GM12864 (cell line): ENCODE measurements at regions not wholly inside any gene's neighbourhood (a gene's known extent, or its start where the extent isn't known, plus 50 kb on each side); places are given as distances from the start of the nearest gene placed in this dataset.

Source experiments
- DNase-seq: peaks from one replicate; pipeline ENCODE4 v3.0.0-alpha.2; 2011; ENCODE audit warnings: low read depth
- H3K4me3 ChIP-seq: 2 replicates; pipeline ENCODE4 v1.5.1; 2011; ENCODE audit warnings: mild to moderate bottlenecking, low read depth, low read length, control low read depth
- TF ChIP-seq, protein P1 (sequence below): IDR thresholded peaks from 2 replicates; pipeline ENCODE4 v1.5.1; 2011; ENCODE audit warnings: low read depth, mild to moderate bottlenecking, moderate library complexity, low read length, control low read depth, inconsistent platforms; ENCODE audit errors: missing control alignments

DNA sequence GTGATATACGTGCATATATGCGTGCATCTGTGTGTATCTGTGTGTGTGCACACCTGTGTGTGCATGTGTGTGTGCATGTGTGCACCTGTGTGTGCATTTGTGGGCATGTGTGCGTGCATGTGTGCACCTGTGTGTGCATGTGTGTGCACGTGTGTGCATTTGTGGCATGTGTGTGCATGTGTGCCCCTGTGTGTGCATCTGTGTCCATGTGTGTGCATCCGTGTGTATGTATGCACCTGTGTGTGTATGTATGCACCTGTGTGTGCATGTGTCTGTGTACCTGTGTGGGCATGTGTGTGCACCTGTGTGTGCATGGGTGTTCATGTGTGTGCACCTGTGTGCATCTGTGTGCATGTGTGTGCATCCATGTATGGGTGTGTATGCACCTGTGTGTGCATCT is 167.8 kb upstream of the SFSWAP start:
- H3K4me3 ChIP-seq = no peak overlapping the region
- TF ChIP-seq, protein P1, sequence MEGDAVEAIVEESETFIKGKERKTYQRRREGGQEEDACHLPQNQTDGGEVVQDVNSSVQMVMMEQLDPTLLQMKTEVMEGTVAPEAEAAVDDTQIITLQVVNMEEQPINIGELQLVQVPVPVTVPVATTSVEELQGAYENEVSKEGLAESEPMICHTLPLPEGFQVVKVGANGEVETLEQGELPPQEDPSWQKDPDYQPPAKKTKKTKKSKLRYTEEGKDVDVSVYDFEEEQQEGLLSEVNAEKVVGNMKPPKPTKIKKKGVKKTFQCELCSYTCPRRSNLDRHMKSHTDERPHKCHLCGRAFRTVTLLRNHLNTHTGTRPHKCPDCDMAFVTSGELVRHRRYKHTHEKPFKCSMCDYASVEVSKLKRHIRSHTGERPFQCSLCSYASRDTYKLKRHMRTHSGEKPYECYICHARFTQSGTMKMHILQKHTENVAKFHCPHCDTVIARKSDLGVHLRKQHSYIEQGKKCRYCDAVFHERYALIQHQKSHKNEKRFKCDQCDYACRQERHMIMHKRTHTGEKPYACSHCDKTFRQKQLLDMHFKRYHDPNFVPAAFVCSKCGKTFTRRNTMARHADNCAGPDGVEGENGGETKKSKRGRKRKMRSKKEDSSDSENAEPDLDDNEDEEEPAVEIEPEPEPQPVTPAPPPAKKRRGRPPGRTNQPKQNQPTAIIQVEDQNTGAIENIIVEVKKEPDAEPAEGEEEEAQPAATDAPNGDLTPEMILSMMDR = no peak
- no peak for DNase-seq

DNA sequence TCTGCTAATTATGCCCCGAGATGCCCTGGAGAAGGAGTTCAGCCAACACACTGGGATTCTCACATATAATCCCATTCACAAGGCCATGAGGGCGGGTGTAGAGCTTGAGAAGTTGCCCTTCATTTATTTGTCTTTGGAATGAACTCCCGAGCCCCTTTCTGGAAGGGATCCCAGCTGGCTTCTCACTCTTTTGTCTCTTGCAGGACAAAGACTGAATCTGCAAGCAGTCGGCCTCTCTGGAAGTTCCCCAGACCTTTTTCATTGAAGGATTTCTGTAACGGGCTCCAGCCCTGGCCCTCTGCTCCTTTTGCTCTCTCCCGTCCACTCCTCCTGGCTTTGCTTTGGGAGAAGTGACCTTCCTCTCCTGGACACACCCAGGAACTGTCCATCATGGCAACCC is 163.3 kb upstream of the SFSWAP start:
- DNase-seq = no peak
- TF ChIP-seq, protein P1 = no peak
- H3K4me3 ChIP-seq = no peak overlapping the region

DNA sequence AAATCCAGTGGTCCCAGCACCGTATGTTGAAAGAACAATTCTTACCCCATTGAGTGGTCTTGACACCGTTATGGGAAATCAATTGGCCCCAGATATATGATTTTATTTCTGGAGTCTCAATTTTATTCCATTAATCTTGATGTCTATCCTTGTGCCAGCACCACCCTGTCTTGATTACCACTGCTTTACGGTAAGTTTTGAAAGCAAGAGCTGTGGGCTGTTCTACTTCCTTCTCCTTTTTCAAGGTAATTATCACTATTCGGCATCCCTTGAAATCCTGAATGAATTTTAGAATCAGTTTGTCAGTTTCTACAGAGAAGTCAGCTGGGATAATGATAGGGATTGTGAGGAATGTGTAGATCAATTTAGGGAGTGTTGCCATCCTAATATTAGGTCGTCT is 160.8 kb upstream of the SFSWAP start:
- TF ChIP-seq, protein P1 = no peak
- H3K4me3 ChIP-seq = no peak overlapping the region
- no peak for DNase-seq

DNA sequence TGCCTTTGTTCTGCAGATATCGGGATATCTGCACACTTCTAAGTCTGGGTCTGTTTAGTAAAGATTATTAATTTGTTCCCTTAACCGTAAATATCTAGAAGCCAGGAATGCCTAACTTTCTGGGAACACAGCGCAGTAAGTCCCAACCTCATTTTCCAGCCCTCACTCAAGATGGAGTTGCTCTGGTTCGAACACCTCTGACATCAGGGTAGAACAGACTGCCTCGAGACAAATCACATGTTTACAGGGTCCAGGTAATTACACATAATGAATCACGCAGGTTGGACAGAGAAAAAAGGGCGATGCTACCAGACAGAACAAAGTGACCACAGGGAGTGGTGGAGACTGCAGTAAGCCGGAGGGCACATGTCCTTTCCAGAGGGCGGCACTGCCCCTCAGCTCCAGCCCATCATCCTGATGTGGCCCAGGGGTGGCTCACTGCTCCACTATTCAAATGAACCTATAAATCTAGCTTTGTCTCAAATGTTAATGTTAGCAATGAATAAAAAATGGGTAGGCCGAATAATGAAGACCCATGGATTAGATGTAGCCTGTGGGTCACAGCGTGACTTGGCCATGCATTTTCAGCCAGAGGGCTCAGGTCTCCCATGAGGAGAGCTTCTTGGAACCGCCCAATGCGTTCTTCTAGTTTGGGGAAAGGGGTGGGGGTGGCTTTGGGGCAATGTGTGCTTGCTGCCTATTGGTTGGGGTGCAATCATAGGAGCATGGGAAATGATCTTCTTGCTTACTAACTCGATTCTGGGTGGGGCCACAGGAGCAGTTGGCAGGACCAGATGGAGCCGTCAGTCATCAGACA is 159.0 kb upstream of the SFSWAP start:
- no peak overlapping the region for H3K4me3 ChIP-seq
- TF ChIP-seq, protein P1 = no peak
- no peak for DNase-seq

DNA sequence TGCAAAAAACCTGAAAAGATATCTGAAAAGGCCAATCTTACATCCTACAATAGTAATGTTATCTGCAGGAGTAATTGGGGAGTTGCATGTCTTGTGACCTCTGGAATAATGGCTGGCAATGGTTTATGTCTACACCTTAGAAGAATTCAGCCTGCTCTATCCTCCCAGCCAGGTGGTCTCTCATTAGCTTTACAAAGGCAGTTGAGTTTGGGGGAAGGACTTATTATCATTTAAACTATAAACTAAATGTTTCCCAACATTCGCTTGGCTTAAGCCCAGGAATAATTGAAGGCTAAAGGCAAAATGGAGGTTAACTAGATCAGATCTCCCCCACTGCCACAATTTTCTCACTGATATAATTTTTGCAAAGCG is 158.4 kb upstream of the SFSWAP start:
- no peak overlapping the region for H3K4me3 ChIP-seq
- no peak for DNase-seq
- TF ChIP-seq, protein P1 = no peak

DNA sequence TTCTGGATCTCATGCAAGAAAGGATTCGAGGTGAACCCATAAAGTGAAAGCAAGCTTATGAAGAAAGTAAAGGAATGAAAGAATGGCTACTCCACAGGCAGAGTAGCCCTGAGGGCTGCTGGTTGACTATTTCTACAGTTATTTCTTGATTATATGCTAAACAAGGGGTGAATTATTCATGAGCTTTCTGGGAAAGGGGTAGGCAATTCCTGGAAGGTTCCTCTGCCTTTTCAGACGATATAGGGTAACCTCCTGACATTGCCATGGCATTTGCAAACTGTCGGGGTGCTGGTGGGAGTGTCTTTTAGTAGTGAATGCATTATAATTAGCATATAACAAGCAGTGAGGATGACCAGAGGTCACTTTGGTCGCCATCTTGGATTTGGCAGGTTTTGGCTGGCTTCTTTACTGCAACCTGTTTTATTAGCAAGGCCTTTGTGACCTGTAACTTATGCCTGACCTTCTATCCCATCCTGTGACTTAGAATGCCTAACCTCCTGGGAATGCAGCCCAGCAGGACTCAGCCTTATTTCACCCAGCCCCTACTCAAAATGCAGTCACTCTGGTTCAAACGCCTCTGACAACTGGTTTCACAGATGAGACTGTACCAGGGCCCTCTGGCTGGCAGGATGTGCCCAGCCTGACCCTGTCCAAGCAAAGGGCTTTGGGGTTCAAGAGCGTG is 157.7 kb upstream of the SFSWAP start:
- TF ChIP-seq, protein P1 = no peak
- DNase-seq = no peak
- no peak overlapping the region for H3K4me3 ChIP-seq

DNA sequence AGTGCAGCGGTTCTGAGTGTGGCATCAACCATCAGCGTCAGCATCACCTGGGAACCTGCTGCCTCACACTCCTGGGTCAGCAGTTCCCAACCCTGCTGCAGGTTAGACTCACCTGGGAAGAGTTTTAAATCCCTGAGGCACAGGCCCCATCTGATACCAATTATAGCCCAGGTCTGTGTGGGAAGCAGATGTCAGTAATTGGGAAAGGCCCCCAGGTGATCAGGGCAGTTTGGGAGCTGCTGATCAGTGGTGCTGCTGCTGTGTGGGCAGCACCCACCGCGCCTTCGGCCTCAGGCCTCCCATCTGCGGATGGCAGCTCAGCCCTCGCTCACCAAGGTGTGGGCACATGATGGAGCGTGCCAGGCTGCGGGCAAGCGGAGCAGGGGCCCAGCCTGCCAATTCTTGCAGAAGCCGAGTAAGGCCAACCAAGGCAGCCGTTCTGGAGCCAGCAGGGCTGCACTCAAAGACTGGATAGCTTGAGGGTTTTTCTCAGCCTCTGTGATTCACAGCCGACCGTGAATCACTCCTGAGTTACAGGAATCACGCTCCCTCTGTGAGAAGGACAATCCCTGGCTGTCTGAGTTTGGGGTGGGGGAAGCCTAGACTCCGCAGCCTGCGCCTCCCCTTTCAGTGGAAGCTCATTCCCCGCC is 155.6 kb upstream of the SFSWAP start:
- no peak overlapping the region for H3K4me3 ChIP-seq
- TF ChIP-seq, protein P1 = no peak
- no peak for DNase-seq
